GM23338 (cell line): ENCODE measurements at regions not wholly inside any gene's neighbourhood (a gene's known extent, or its start where the extent isn't known, plus 50 kb on each side); places are given as distances from the start of the nearest gene placed in this dataset.
"Not testable (repeated sequence)": the region's sequence is repeated elsewhere in the genome, so short reads cannot be mapped to it uniquely, and the experiment has no call there.

Experiments
- CREB1 ChIP-seq: fragments of 250-450 bp; sonication (Bioruptor Pico); IDR thresholded peaks from 2 replicates; pipeline ENCODE4 v1.5.0; 2020; ENCODE audit warnings: low read depth, mild to moderate bottlenecking, moderate library complexity
- CTCF ChIP-seq, 2 experiments: fragments of 200-600 bp in 1 of 2; sonication (generic) in 1 of 2; conservative IDR thresholded peaks; 2 replicates each; pipeline versions ENCODE4 v1.5.1 to v1.6.1; 2016 to 2017; ENCODE audit warnings: antibody characterized with exemption in 2 of 2, low read depth in 2 of 2, mild to moderate bottlenecking in 2 of 2, moderate library complexity in 1 of 2
- EZH2 ChIP-seq: fragments of 200-600 bp; sonication (generic); IDR thresholded peaks from one replicate; pipeline ENCODE4 v1.8.0; 2017; ENCODE audit warnings: antibody characterized with exemption, mild to moderate bottlenecking, low read depth; ENCODE audit not compliant: unreplicated experiment

DNA sequence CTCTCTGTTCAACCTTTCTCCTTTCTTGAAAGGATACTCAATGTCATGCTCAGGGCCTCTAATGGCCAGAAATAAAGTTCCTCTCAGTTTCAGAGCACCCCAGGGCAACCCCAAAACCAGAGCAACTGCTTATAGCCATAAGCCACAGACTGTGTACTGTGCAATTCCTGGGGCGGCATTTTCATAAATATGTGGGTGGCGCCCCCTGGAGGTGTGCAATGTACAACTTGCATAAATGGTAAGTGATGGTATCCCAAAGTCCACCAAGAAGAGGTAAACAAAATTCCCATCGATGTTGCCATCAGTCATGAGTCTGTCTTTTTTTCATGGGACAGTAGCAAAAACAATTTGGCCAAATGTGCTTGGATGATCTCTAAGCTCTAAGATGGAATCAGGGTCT lies 108.4 kb upstream of the ROPN1B start:
- peak; percentile 32 to 41; a peak in 3 of 4 replicates for TF ChIP-seq CTCF (conservative IDR thresholded peaks at IDR 0.05; ENCODE audit: low read depth in 2 of 2)
- TF ChIP-seq EZH2; CREB1 (CRISPR knock-in tag): not testable (repeated sequence)
